Breast epithelium (tissue), 4 donors: ENCODE measurements at regions not wholly inside any gene's neighbourhood (a gene's known extent, or its start where the extent isn't known, plus 50 kb on each side); places are given as distances from the start of the nearest gene placed in this dataset.
A peak's percentile ranks its signal among the peaks of the same experiment; 100 is the strongest.
"Not testable (repeated sequence)": the region's sequence is repeated elsewhere in the genome, so short reads cannot be mapped to it uniquely, and the experiment has no call there.

Experiments used
- DNase-seq, 2 donors: peaks; one replicate each; pipeline ENCODE4 v3.0.0-alpha.2; 2019; ENCODE audit warnings: low spot score in 2 of 2
- H3K27ac ChIP-seq, 2 donors: fragments of 200-600 bp; sonication (generic) in 1 of 2; one replicate each; pipeline ENCODE4 v1.5.1; 2016 to 2019; ENCODE audit warnings: mild to moderate bottlenecking in 1 of 2
- H3K27me3 ChIP-seq, 2 donors: fragments of 200-600 bp; sonication (generic) in 1 of 2; one replicate each; pipeline versions ENCODE4 v1.5.1 to v1.6.0; 2017 to 2019; ENCODE audit warnings: control low read depth in 1 of 2, mild to moderate bottlenecking in 1 of 2
- H3K36me3 ChIP-seq: fragments of 200-600 bp; one replicate; pipeline ENCODE4 v1.5.1; 2019
- H3K4me1 ChIP-seq, 2 donors: fragments of 200-600 bp; sonication (generic); one replicate each; pipeline ENCODE4 v1.5.1; 2016 to 2019; ENCODE audit warnings: control low read depth in 1 of 2
- H3K4me3 ChIP-seq, 3 donors: fragments of 200-600 bp; sonication (generic); 1 replicate in 2 of 3; 2 replicates in 1 of 3; pipeline ENCODE4 v1.5.1; 2016 to 2019; ENCODE audit warnings: mild to moderate bottlenecking in 3 of 3, moderate library complexity in 2 of 3
- H3K9me3 ChIP-seq, 2 donors: fragments of 200-600 bp; sonication (generic) in 1 of 2; one replicate each; pipeline ENCODE4 v1.5.1; 2016 to 2019; ENCODE audit warnings: control low read depth in 1 of 2
- CTCF ChIP-seq, 3 donors: fragments of 450-650 bp; IDR thresholded peaks; one replicate each; pipeline ENCODE4 v1.5.1; 2016 to 2017; ENCODE audit warnings: antibody characterized with exemption in 3 of 3, mild to moderate bottlenecking in 3 of 3, moderate library complexity in 3 of 3
- POLR2A ChIP-seq: fragments of 450-650 bp; IDR thresholded peaks from one replicate; pipeline ENCODE4 v1.6.1; 2016; ENCODE audit warnings: antibody characterized with exemption, mild to moderate bottlenecking, moderate library complexity
- POLR2AphosphoS5 ChIP-seq, 3 donors: sonication (generic); formaldehyde crosslinking; IDR thresholded peaks; one replicate each; pipeline ENCODE4 v1.6.1; 2017; ENCODE audit warnings: antibody characterized with exemption in 3 of 3
- intact Hi-C: fragments of 100-400 bp; cut with DNase I; formaldehyde crosslinking; loops from one replicate; pipeline ENCODE4 v1.15.1; 2023; ENCODE audit warnings: low total_unique reads

- no peaks in the 10 kb centered on the region for H3K9me3 ChIP-seq
- no peak for TF ChIP-seq POLR2AphosphoS5 (IDR thresholded peaks at IDR 0.05)
- no peak for TF ChIP-seq POLR2A
- TF ChIP-seq CTCF (IDR thresholded peaks at IDR 0.05), result no peak
- intact Hi-C loops, result no loop called here
- no peaks in the 10 kb centered on the region for H3K27me3 ChIP-seq
- no peak overlapping the region for H3K4me3 ChIP-seq
- no peaks in the 10 kb centered on the region for H3K4me1 ChIP-seq
- H3K27ac ChIP-seq, result peak overlapping the region; percentile 74
- DNase-seq, result peak in 1 of 2 donors; percentile 76
- H3K36me3 ChIP-seq, result no peaks in the 10 kb centered on the region
Measured at GRCh38 chr5:96113170-96113939, 151.7 kb upstream of the ELL2 start.

- Histone ChIP-seq H3K27me3 (no peaks in the 10 kb centered on the region), H3K27ac (peak overlapping the region; percentile 39 to 74), H3K4me1 (no peaks in the 10 kb centered on the region), H3K4me3 (no peak overlapping the region), H3K36me3 (no peaks in the 10 kb centered on the region), H3K9me3 (no peaks in the 10 kb centered on the region)
- TF ChIP-seq POLR2A (no peak), POLR2AphosphoS5 (IDR thresholded peaks at IDR 0.05) (no peak), CTCF (IDR thresholded peaks at IDR 0.05) (no peak)
- intact Hi-C loops, result no loop called here
- DNase-seq, result no peak
Measured at GRCh38 chr5:96112703-96113102, 151.1 kb upstream of the ELL2 start.

- Histone ChIP-seq H3K9me3 (no peaks in the 10 kb centered on the region), H3K27ac (peak overlapping the region; percentile 39 to 74), H3K4me3 (no peak overlapping the region), H3K27me3 (no peaks in the 10 kb centered on the region), H3K4me1 (no peaks in the 10 kb centered on the region), H3K36me3 (no peaks in the 10 kb centered on the region)
- intact Hi-C loops, result no loop called here
- DNase-seq, result no peak
- TF ChIP-seq POLR2A (no peak), POLR2AphosphoS5 (IDR thresholded peaks at IDR 0.05) (no peak), CTCF (IDR thresholded peaks at IDR 0.05) (no peak)
Measured at GRCh38 chr5:96112123-96112670, 150.5 kb upstream of the ELL2 start.

- Histone ChIP-seq H3K4me1 (no peaks in the 10 kb centered on the region), H3K27me3 (no peaks in the 10 kb centered on the region), H3K9me3 (no peaks in the 10 kb centered on the region), H3K27ac (no peak overlapping the region), H3K36me3 (no peaks in the 10 kb centered on the region), H3K4me3 (no peak overlapping the region)
- intact Hi-C loops, result no loop called here
- TF ChIP-seq CTCF (IDR thresholded peaks at IDR 0.05), result no peak
- TF ChIP-seq POLR2A, result no peak
- TF ChIP-seq POLR2AphosphoS5 (IDR thresholded peaks at IDR 0.05), result no peak
- no peak for DNase-seq
Measured at GRCh38 chr5:96111080-96111756, 149.6 kb upstream of the ELL2 start.

GRCh38 chr5:96110300-96110699, 148.6 kb upstream of the ELL2 start:
- Histone ChIP-seq H3K27me3 (no peaks in the 10 kb centered on the region), H3K9me3 (no peaks in the 10 kb centered on the region), H3K4me3 (no peak overlapping the region), H3K4me1 (no peaks in the 10 kb centered on the region), H3K27ac (no peak overlapping the region), H3K36me3 (no peaks in the 10 kb centered on the region)
- no peak for TF ChIP-seq POLR2AphosphoS5 (IDR thresholded peaks at IDR 0.05)
- TF ChIP-seq CTCF (IDR thresholded peaks at IDR 0.05), result no peak
- TF ChIP-seq POLR2A, result no peak
- no peak for DNase-seq
- intact Hi-C loops, result no loop called here

- H3K4me3 ChIP-seq, H3K4me1 ChIP-seq, intact Hi-C loops: not testable (repeated sequence)
Measured at GRCh38 chr5:96108629-96109028, 147.0 kb upstream of the ELL2 start.

GRCh38 chr5:96103829-96104228, 142.2 kb upstream of the ELL2 start:
- H3K4me3 ChIP-seq, H3K27me3 ChIP-seq, DNase-seq, H3K27ac ChIP-seq, H3K9me3 ChIP-seq, intact Hi-C loops, H3K4me1 ChIP-seq, H3K36me3 ChIP-seq: not testable (repeated sequence)

More at GRCh38 chr5:96108629-96109028, 147.0 kb upstream of the ELL2 start:
- not testable (repeated sequence) for H3K27me3 ChIP-seq, H3K9me3 ChIP-seq, H3K27ac ChIP-seq, H3K36me3 ChIP-seq, DNase-seq
